HEK293 (cell line): ENCODE measurements at regions not wholly inside any gene's neighbourhood (a gene's known extent, or its start where the extent isn't known, plus 50 kb on each side); places are given as distances from the start of the nearest gene placed in this dataset.

ENCODE experiments used
- CTCF ChIA-PET: fragments of 350-600 bp; formaldehyde crosslinking; extraction: SDS; loops from one replicate; lab custom pipeline; 2021; ENCODE audit warnings: antibody characterized with exemption; lab: Yijun Ruan, JAX
- POLR2A ChIA-PET: fragments of 300-600 bp; formaldehyde crosslinking; extraction: SDS; loops from one replicate; lab custom pipeline; 2020; ENCODE audit warnings: antibody characterized with exemption, inconsistent platforms; lab: Yijun Ruan, JAX
- H3K27ac ChIP-seq: fragments of 200-500 bp; sonication (Bioruptor generic); 2 replicates; pipeline ENCODE4 v1.5.1; 2014; ENCODE audit warnings: low read depth, low read length, control low read depth, inconsistent platforms; ENCODE audit errors: extremely low read depth
- H3K36me3 ChIP-seq, 2 experiments: fragments of 200-500 bp in 1 of 2; sonication (Bioruptor generic) in 1 of 2; 1 replicate in 1 of 2; 2 replicates in 1 of 2; pipeline ENCODE4 v1.5.1; 2014 to 2017; ENCODE audit warnings: inconsistent platforms in 2 of 2, low read length in 2 of 2; ENCODE audit not compliant: control insufficient read depth in 2 of 2, insufficient read depth in 1 of 2
- H3K4me1 ChIP-seq: fragments of 200-500 bp; sonication (Bioruptor generic); 2 replicates; pipeline ENCODE4 v1.5.1; 2014; ENCODE audit warnings: mild to moderate bottlenecking, low read length, inconsistent platforms; ENCODE audit not compliant: control insufficient read depth, insufficient read depth
- H3K4me3 ChIP-seq: 2 replicates; pipeline ENCODE4 v1.5.1; 2011; ENCODE audit warnings: low read depth, mild to moderate bottlenecking, control low read depth, low read length, moderate library complexity
- H3K9me3 ChIP-seq: fragments of 200-500 bp; sonication (Bioruptor generic); 2 replicates; pipeline ENCODE4 v1.5.1; 2014; ENCODE audit warnings: low read depth, low read length, inconsistent platforms; ENCODE audit not compliant: control insufficient read depth, insufficient read depth
- GFI1B ChIP-seq: fragments of 450-650 bp; formaldehyde crosslinking; IDR thresholded peaks from 2 replicates; pipeline ENCODE4 v1.5.1; 2016; ENCODE audit warnings: missing biosample characterization, missing genetic modification characterization
- OSR2 ChIP-seq: fragments of 450-650 bp; formaldehyde crosslinking; IDR thresholded peaks from 2 replicates; pipeline ENCODE4 v1.5.1; 2016; ENCODE audit warnings: missing biosample characterization, missing genetic modification characterization
- OVOL3 ChIP-seq: fragments of 450-650 bp; formaldehyde crosslinking; IDR thresholded peaks from 2 replicates; pipeline ENCODE4 v1.5.1; 2016; ENCODE audit warnings: missing biosample characterization, missing genetic modification characterization
- PBX3 ChIP-seq: sonication (generic); formaldehyde crosslinking; IDR thresholded peaks from 2 replicates; pipeline ENCODE4 v1.8.1; 2022; ENCODE audit warnings: mild to moderate bottlenecking, moderate library complexity, missing genetic modification reagents
- ZBTB1 ChIP-seq: fragments of 450-650 bp; formaldehyde crosslinking; IDR thresholded peaks from 2 replicates; pipeline ENCODE4 v1.5.1; 2016; ENCODE audit warnings: missing biosample characterization, missing genetic modification characterization
- ZBTB48 ChIP-seq: fragments of 450-650 bp; formaldehyde crosslinking; IDR thresholded peaks from 2 replicates; pipeline ENCODE4 v1.5.1; 2016; ENCODE audit warnings: missing biosample characterization, missing genetic modification characterization
- ZFHX2 ChIP-seq: fragments of 450-650 bp; formaldehyde crosslinking; conservative IDR thresholded peaks from 2 replicates; pipeline ENCODE4 v1.5.1; 2016; ENCODE audit warnings: missing biosample characterization, missing genetic modification characterization
- ZNF155 ChIP-seq: fragments of 450-650 bp; formaldehyde crosslinking; IDR thresholded peaks from 2 replicates; pipeline ENCODE4 v1.5.1; 2016; ENCODE audit warnings: missing biosample characterization, missing genetic modification characterization
- ZNF157 ChIP-seq: fragments of 450-650 bp; formaldehyde crosslinking; IDR thresholded peaks from 2 replicates; pipeline ENCODE4 v1.5.1; 2016; ENCODE audit warnings: missing biosample characterization, missing genetic modification characterization
- ZNF2 ChIP-seq: fragments of 450-650 bp; formaldehyde crosslinking; IDR thresholded peaks from 2 replicates; pipeline ENCODE4 v1.5.1; 2016; ENCODE audit warnings: missing biosample characterization, missing genetic modification characterization
- ZNF223 ChIP-seq: fragments of 450-650 bp; formaldehyde crosslinking; IDR thresholded peaks from 2 replicates; pipeline ENCODE4 v1.5.1; 2016; ENCODE audit warnings: missing biosample characterization, missing genetic modification characterization
- ZNF324 ChIP-seq: fragments of 450-650 bp; formaldehyde crosslinking; IDR thresholded peaks from 2 replicates; pipeline ENCODE4 v1.5.1; 2016; ENCODE audit warnings: missing biosample characterization, missing genetic modification characterization
- ZNF354C ChIP-seq: fragments of 450-650 bp; formaldehyde crosslinking; IDR thresholded peaks from 2 replicates; pipeline ENCODE4 v1.5.1; 2016; ENCODE audit warnings: missing biosample characterization, missing genetic modification characterization, low read depth, borderline replicate concordance
- ZNF391 ChIP-seq: fragments of 450-650 bp; formaldehyde crosslinking; IDR thresholded peaks from 2 replicates; pipeline ENCODE4 v1.5.1; 2016; ENCODE audit warnings: low read depth, missing biosample characterization, missing genetic modification characterization, borderline replicate concordance
- ZNF404 ChIP-seq: fragments of 450-650 bp; formaldehyde crosslinking; IDR thresholded peaks from 2 replicates; pipeline ENCODE4 v1.5.1; 2017; ENCODE audit warnings: missing biosample characterization, missing genetic modification characterization
- ZNF426 ChIP-seq: fragments of 450-650 bp; formaldehyde crosslinking; IDR thresholded peaks from 2 replicates; pipeline ENCODE4 v1.5.1; 2017; ENCODE audit warnings: missing biosample characterization, missing genetic modification characterization, mild to moderate bottlenecking, inconsistent platforms, moderate library complexity
- ZNF654 ChIP-seq: fragments of 450-650 bp; formaldehyde crosslinking; IDR thresholded peaks from 2 replicates; pipeline ENCODE4 v1.5.1; 2016; ENCODE audit warnings: low read depth, missing biosample characterization, missing genetic modification characterization
- ZNF660 ChIP-seq: fragments of 450-650 bp; IDR thresholded peaks from 2 replicates; pipeline ENCODE4 v1.5.1; 2018; ENCODE audit warnings: missing biosample characterization, mild to moderate bottlenecking, missing genetic modification characterization
- ZNF670 ChIP-seq: fragments of 450-650 bp; formaldehyde crosslinking; IDR thresholded peaks from 2 replicates; pipeline ENCODE4 v1.5.1; 2016; ENCODE audit warnings: missing biosample characterization, missing genetic modification characterization, low read depth
- ZNF777 ChIP-seq: fragments of 450-650 bp; formaldehyde crosslinking; IDR thresholded peaks from 2 replicates; pipeline ENCODE4 v1.5.1; 2017; ENCODE audit warnings: missing biosample characterization, missing genetic modification characterization, borderline replicate concordance
- TF ChIP-seq, protein P1 (sequence below): fragments of 450-650 bp; formaldehyde crosslinking; IDR thresholded peaks from 2 replicates; pipeline ENCODE4 v1.5.1; 2016; ENCODE audit warnings: missing biosample characterization, missing genetic modification characterization, borderline replicate concordance
- TF ChIP-seq, protein P2 (sequence below): fragments of 450-650 bp; formaldehyde crosslinking; IDR thresholded peaks from 2 replicates; pipeline ENCODE4 v1.5.1; 2016; ENCODE audit warnings: missing biosample characterization, missing genetic modification characterization
- TF ChIP-seq, protein P3 (sequence below): fragments of 450-650 bp; formaldehyde crosslinking; IDR thresholded peaks from 2 replicates; pipeline ENCODE4 v1.5.1; 2016; ENCODE audit warnings: missing biosample characterization, missing genetic modification characterization

GRCh38 chr11:121711236-121711635 is 258.5 kb upstream of the SORL1-AS1 start:
- Histone ChIP-seq H3K4me1 (no peaks in the 10 kb centered on the region), H3K9me3 (no peaks in the 10 kb centered on the region), H3K4me3 (no peak overlapping the region), H3K27ac (no peak overlapping the region), H3K36me3 (no peaks in the 10 kb centered on the region)
- ChIA-PET POLR2A (no interaction called here), CTCF (no interaction called here)
- TF ChIP-seq ZNF426: no peak
- no peak for TF ChIP-seq GFI1B (tag by site-specific recombination)
- TF ChIP-seq OVOL3 (tag by site-specific recombination): no peak
- TF ChIP-seq ZNF670 (tag by site-specific recombination): no peak

DNA sequence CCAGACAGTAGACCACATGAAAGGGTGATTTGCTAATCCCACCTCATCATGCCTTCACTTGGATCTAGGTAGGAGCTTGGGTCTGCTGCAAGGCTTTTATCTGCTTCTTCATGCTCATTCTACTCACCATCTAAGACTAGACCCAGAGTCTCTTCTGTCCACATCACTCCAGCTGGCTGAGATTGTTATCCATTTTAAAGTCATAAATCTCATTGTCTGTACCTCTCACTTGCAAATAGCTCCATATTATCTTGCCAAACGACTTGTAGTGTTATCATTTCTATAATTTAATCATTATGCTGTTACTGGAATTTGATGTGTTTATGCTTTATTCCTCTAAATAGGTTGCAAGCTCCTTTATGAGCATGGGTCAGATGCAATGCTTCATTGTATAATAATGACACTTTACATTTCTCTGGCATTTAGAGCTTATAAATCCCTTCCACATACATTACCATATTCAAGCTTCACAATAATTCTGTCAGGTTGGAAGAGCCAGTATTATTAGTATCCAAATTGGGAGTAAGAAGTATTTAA is 254.2 kb upstream of the SORL1-AS1 start:
- POLR2A ChIA-PET: no interaction called here
- H3K4me1 ChIP-seq: no peaks in the 10 kb centered on the region

GRCh38 chr11:121703201-121703600 is 250.4 kb upstream of the SORL1-AS1 start:
- Histone ChIP-seq H3K9me3 (no peaks in the 10 kb centered on the region), H3K4me1 (no peaks in the 10 kb centered on the region), H3K36me3 (no peaks in the 10 kb centered on the region), H3K27ac (no peak overlapping the region), H3K4me3 (no peak overlapping the region)
- POLR2A ChIA-PET: no interaction called here
- CTCF ChIA-PET: no interaction called here
- TF ChIP-seq, protein P1, sequence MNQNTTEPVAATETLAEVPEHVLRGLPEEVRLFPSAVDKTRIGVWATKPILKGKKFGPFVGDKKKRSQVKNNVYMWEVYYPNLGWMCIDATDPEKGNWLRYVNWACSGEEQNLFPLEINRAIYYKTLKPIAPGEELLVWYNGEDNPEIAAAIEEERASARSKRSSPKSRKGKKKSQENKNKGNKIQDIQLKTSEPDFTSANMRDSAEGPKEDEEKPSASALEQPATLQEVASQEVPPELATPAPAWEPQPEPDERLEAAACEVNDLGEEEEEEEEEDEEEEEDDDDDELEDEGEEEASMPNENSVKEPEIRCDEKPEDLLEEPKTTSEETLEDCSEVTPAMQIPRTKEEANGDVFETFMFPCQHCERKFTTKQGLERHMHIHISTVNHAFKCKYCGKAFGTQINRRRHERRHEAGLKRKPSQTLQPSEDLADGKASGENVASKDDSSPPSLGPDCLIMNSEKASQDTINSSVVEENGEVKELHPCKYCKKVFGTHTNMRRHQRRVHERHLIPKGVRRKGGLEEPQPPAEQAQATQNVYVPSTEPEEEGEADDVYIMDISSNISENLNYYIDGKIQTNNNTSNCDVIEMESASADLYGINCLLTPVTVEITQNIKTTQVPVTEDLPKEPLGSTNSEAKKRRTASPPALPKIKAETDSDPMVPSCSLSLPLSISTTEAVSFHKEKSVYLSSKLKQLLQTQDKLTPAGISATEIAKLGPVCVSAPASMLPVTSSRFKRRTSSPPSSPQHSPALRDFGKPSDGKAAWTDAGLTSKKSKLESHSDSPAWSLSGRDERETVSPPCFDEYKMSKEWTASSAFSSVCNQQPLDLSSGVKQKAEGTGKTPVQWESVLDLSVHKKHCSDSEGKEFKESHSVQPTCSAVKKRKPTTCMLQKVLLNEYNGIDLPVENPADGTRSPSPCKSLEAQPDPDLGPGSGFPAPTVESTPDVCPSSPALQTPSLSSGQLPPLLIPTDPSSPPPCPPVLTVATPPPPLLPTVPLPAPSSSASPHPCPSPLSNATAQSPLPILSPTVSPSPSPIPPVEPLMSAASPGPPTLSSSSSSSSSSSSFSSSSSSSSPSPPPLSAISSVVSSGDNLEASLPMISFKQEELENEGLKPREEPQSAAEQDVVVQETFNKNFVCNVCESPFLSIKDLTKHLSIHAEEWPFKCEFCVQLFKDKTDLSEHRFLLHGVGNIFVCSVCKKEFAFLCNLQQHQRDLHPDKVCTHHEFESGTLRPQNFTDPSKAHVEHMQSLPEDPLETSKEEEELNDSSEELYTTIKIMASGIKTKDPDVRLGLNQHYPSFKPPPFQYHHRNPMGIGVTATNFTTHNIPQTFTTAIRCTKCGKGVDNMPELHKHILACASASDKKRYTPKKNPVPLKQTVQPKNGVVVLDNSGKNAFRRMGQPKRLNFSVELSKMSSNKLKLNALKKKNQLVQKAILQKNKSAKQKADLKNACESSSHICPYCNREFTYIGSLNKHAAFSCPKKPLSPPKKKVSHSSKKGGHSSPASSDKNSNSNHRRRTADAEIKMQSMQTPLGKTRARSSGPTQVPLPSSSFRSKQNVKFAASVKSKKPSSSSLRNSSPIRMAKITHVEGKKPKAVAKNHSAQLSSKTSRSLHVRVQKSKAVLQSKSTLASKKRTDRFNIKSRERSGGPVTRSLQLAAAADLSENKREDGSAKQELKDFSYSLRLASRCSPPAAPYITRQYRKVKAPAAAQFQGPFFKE: no peak
- TF ChIP-seq ZNF404 (tag by site-specific recombination) (no peak), ZNF777 (no peak), ZNF391 (tag by site-specific recombination) (no peak), ZNF155 (tag by site-specific recombination) (no peak), ZBTB1 (tag by site-specific recombination) (no peak)

More for the DNA sequence above, 254.2 kb upstream of the SORL1-AS1 start:
- no peaks in the 10 kb centered on the region for H3K36me3 ChIP-seq
- TF ChIP-seq, protein P2, sequence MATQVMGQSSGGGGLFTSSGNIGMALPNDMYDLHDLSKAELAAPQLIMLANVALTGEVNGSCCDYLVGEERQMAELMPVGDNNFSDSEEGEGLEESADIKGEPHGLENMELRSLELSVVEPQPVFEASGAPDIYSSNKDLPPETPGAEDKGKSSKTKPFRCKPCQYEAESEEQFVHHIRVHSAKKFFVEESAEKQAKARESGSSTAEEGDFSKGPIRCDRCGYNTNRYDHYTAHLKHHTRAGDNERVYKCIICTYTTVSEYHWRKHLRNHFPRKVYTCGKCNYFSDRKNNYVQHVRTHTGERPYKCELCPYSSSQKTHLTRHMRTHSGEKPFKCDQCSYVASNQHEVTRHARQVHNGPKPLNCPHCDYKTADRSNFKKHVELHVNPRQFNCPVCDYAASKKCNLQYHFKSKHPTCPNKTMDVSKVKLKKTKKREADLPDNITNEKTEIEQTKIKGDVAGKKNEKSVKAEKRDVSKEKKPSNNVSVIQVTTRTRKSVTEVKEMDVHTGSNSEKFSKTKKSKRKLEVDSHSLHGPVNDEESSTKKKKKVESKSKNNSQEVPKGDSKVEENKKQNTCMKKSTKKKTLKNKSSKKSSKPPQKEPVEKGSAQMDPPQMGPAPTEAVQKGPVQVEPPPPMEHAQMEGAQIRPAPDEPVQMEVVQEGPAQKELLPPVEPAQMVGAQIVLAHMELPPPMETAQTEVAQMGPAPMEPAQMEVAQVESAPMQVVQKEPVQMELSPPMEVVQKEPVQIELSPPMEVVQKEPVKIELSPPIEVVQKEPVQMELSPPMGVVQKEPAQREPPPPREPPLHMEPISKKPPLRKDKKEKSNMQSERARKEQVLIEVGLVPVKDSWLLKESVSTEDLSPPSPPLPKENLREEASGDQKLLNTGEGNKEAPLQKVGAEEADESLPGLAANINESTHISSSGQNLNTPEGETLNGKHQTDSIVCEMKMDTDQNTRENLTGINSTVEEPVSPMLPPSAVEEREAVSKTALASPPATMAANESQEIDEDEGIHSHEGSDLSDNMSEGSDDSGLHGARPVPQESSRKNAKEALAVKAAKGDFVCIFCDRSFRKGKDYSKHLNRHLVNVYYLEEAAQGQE (tag by site-specific recombination): no peak
- TF ChIP-seq OSR2 (tag by site-specific recombination) (no peak), ZNF654 (tag by site-specific recombination) (no peak), ZNF223 (tag by site-specific recombination) (no peak), PBX3 (CRISPR knock-in tag) (no peak), ZNF157 (tag by site-specific recombination) (no peak), ZNF324 (tag by site-specific recombination) (no peak), ZNF2 (tag by site-specific recombination) (no peak), ZFHX2 (tag by site-specific recombination) (no peak), ZNF354C (tag by site-specific recombination) (no peak), ZBTB48 (tag by site-specific recombination) (no peak), ZNF660 (no peak)
- TF ChIP-seq, protein P3, sequence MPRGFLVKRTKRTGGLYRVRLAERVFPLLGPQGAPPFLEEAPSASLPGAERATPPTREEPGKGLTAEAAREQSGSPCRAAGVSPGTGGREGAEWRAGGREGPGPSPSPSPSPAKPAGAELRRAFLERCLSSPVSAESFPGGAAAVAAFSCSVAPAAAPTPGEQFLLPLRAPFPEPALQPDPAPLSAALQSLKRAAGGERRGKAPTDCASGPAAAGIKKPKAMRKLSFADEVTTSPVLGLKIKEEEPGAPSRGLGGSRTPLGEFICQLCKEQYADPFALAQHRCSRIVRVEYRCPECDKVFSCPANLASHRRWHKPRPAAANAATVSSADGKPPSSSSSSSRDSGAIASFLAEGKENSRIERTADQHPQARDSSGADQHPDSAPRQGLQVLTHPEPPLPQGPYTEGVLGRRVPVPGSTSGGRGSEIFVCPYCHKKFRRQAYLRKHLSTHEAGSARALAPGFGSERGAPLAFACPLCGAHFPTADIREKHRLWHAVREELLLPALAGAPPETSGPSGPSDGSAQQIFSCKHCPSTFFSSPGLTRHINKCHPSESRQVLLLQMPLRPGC: no peak
- TF ChIP-seq, all 188 proteins: peak for 0
- Histone ChIP-seq H3K27ac (no peak overlapping the region), H3K4me3 (no peak overlapping the region), H3K9me3 (no peaks in the 10 kb centered on the region)
- CTCF ChIA-PET: no interaction called here
